ENCODE measurements at regions not wholly inside any gene's neighbourhood (a gene's known extent, or its start where the extent isn't known, plus 50 kb on each side); places are given as distances from the start of the nearest gene placed in this dataset.

GRCh38 chr1:94694226-94694915, 125.8 kb upstream of the SLC44A3 start:
- no peaks in the 10 kb centered on the region for H3K27me3 ChIP-seq (ENCODE audit: control insufficient read depth, insufficient read depth, low read length)
- no peaks in the 10 kb centered on the region for H3K9me3 ChIP-seq (ENCODE audit: control insufficient read depth, low read length)
- no peak overlapping the region for H3K9ac ChIP-seq (ENCODE audit: low read length)
- H3K4me1 ChIP-seq (ENCODE audit: control insufficient read depth, insufficient read depth, low read length) = peaks cover 15% of the 10 kb centered on the region
- H3K36me3 ChIP-seq (ENCODE audit: control insufficient read depth, insufficient read depth, low read length) = no peaks in the 10 kb centered on the region
- no peak overlapping the region for H3K4me3 ChIP-seq (ENCODE audit: low read length)

GRCh38 chr1:94693435-94693834, 126.7 kb upstream of the SLC44A3 start:
- Histone ChIP-seq H3K36me3 (ENCODE audit: control insufficient read depth, insufficient read depth, low read length) (no peaks in the 10 kb centered on the region), H3K9ac (ENCODE audit: low read length) (no peak overlapping the region), H3K9me3 (ENCODE audit: control insufficient read depth, low read length) (no peaks in the 10 kb centered on the region), H3K4me3 (ENCODE audit: low read length) (no peak overlapping the region), H3K27me3 (ENCODE audit: control insufficient read depth, insufficient read depth, low read length) (no peaks in the 10 kb centered on the region), H3K4me1 (ENCODE audit: control insufficient read depth, insufficient read depth, low read length) (peaks cover 6% of the 10 kb centered on the region)

- no peak overlapping the region for H3K9ac ChIP-seq (ENCODE audit: low read length)
- H3K4me3 ChIP-seq (ENCODE audit: low read length) = no peak overlapping the region
- H3K4me1 ChIP-seq (ENCODE audit: control insufficient read depth, insufficient read depth, low read length) = peaks cover 2% of the 10 kb centered on the region
- no peaks in the 10 kb centered on the region for H3K9me3 ChIP-seq (ENCODE audit: control insufficient read depth, low read length)
- no peaks in the 10 kb centered on the region for H3K27me3 ChIP-seq (ENCODE audit: control insufficient read depth, insufficient read depth, low read length)
- H3K36me3 ChIP-seq (ENCODE audit: control insufficient read depth, insufficient read depth, low read length) = no peaks in the 10 kb centered on the region
Observed at GRCh38 chr1:94693029-94693428, 127.1 kb upstream of the SLC44A3 start.

- Histone ChIP-seq H3K36me3 (ENCODE audit: control insufficient read depth, insufficient read depth, low read length) (no peaks in the 10 kb centered on the region), H3K4me1 (ENCODE audit: control insufficient read depth, insufficient read depth, low read length) (no peaks in the 10 kb centered on the region), H3K9me3 (ENCODE audit: control insufficient read depth, low read length) (no peaks in the 10 kb centered on the region), H3K27me3 (ENCODE audit: control insufficient read depth, insufficient read depth, low read length) (no peaks in the 10 kb centered on the region), H3K4me3 (ENCODE audit: low read length) (no peak overlapping the region), H3K9ac (ENCODE audit: low read length) (no peak overlapping the region)
Observed at GRCh38 chr1:94688646-94689045, 131.5 kb upstream of the SLC44A3 start.

- Histone ChIP-seq H3K27me3 (ENCODE audit: control insufficient read depth, insufficient read depth, low read length) (no peaks in the 10 kb centered on the region), H3K4me1 (ENCODE audit: control insufficient read depth, insufficient read depth, low read length) (no peaks in the 10 kb centered on the region), H3K9ac (ENCODE audit: low read length) (no peak overlapping the region), H3K4me3 (ENCODE audit: low read length) (no peak overlapping the region), H3K36me3 (ENCODE audit: control insufficient read depth, insufficient read depth, low read length) (no peaks in the 10 kb centered on the region), H3K9me3 (ENCODE audit: control insufficient read depth, low read length) (no peaks in the 10 kb centered on the region)
Observed at GRCh38 chr1:94686882-94687281, 133.3 kb upstream of the SLC44A3 start.

GRCh38 chr1:94684690-94685250, 135.4 kb upstream of the SLC44A3 start:
- Histone ChIP-seq H3K27me3 (ENCODE audit: control insufficient read depth, insufficient read depth, low read length) (no peaks in the 10 kb centered on the region), H3K4me3 (ENCODE audit: low read length) (no peak overlapping the region), H3K4me1 (ENCODE audit: control insufficient read depth, insufficient read depth, low read length) (no peaks in the 10 kb centered on the region), H3K9ac (ENCODE audit: low read length) (no peak overlapping the region), H3K36me3 (ENCODE audit: control insufficient read depth, insufficient read depth, low read length) (no peaks in the 10 kb centered on the region), H3K9me3 (ENCODE audit: control insufficient read depth, low read length) (no peaks in the 10 kb centered on the region)

- Histone ChIP-seq H3K4me3 (ENCODE audit: low read length) (no peak overlapping the region), H3K9ac (ENCODE audit: low read length) (no peak overlapping the region), H3K36me3 (ENCODE audit: control insufficient read depth, insufficient read depth, low read length) (no peaks in the 10 kb centered on the region), H3K9me3 (ENCODE audit: control insufficient read depth, low read length) (no peaks in the 10 kb centered on the region), H3K4me1 (ENCODE audit: control insufficient read depth, insufficient read depth, low read length) (peaks cover 6% of the 10 kb centered on the region), H3K27me3 (ENCODE audit: control insufficient read depth, insufficient read depth, low read length) (no peaks in the 10 kb centered on the region)
Observed at GRCh38 chr1:94683886-94684285, 136.3 kb upstream of the SLC44A3 start.

- Histone ChIP-seq H3K36me3 (ENCODE audit: control insufficient read depth, insufficient read depth, low read length) (no peaks in the 10 kb centered on the region), H3K9me3 (ENCODE audit: control insufficient read depth, low read length) (no peaks in the 10 kb centered on the region), H3K27me3 (ENCODE audit: control insufficient read depth, insufficient read depth, low read length) (no peaks in the 10 kb centered on the region), H3K9ac (ENCODE audit: low read length) (no peak overlapping the region), H3K4me1 (ENCODE audit: control insufficient read depth, insufficient read depth, low read length) (peaks cover 28% of the 10 kb centered on the region), H3K4me3 (ENCODE audit: low read length) (no peak overlapping the region)
Observed at GRCh38 chr1:94680039-94680377, 138.4 kb upstream of the F3 start.

GRCh38 chr1:94679332-94680038, 137.9 kb upstream of the F3 start:
- Histone ChIP-seq H3K27me3 (ENCODE audit: control insufficient read depth, insufficient read depth, low read length) (no peaks in the 10 kb centered on the region), H3K36me3 (ENCODE audit: control insufficient read depth, insufficient read depth, low read length) (no peaks in the 10 kb centered on the region), H3K9ac (ENCODE audit: low read length) (no peak overlapping the region), H3K4me1 (ENCODE audit: control insufficient read depth, insufficient read depth, low read length) (peaks cover 28% of the 10 kb centered on the region), H3K4me3 (ENCODE audit: low read length) (no peak overlapping the region), H3K9me3 (ENCODE audit: control insufficient read depth, low read length) (no peaks in the 10 kb centered on the region)

GRCh38 chr1:94678202-94678848, 136.8 kb upstream of the F3 start:
- Histone ChIP-seq H3K4me3 (ENCODE audit: low read length) (no peak overlapping the region), H3K9me3 (ENCODE audit: control insufficient read depth, low read length) (no peaks in the 10 kb centered on the region), H3K36me3 (ENCODE audit: control insufficient read depth, insufficient read depth, low read length) (no peaks in the 10 kb centered on the region), H3K4me1 (ENCODE audit: control insufficient read depth, insufficient read depth, low read length) (peaks cover 28% of the 10 kb centered on the region), H3K27me3 (ENCODE audit: control insufficient read depth, insufficient read depth, low read length) (no peaks in the 10 kb centered on the region), H3K9ac (ENCODE audit: low read length) (no peak overlapping the region)

- H3K36me3 ChIP-seq (ENCODE audit: control insufficient read depth, insufficient read depth, low read length) = no peaks in the 10 kb centered on the region
- no peak overlapping the region for H3K9ac ChIP-seq (ENCODE audit: low read length)
- H3K4me1 ChIP-seq (ENCODE audit: control insufficient read depth, insufficient read depth, low read length) = peaks cover 28% of the 10 kb centered on the region
- no peaks in the 10 kb centered on the region for H3K27me3 ChIP-seq (ENCODE audit: control insufficient read depth, insufficient read depth, low read length)
- H3K9me3 ChIP-seq (ENCODE audit: control insufficient read depth, low read length) = no peaks in the 10 kb centered on the region
- H3K4me3 ChIP-seq (ENCODE audit: low read length) = no peak overlapping the region
Observed at GRCh38 chr1:94677714-94678113, 136.2 kb upstream of the F3 start.

GRCh38 chr1:94677087-94677486, 135.5 kb upstream of the F3 start:
- Histone ChIP-seq H3K4me3 (ENCODE audit: low read length) (no peak overlapping the region), H3K4me1 (ENCODE audit: control insufficient read depth, insufficient read depth, low read length) (peaks cover 28% of the 10 kb centered on the region), H3K27me3 (ENCODE audit: control insufficient read depth, insufficient read depth, low read length) (no peaks in the 10 kb centered on the region), H3K9me3 (ENCODE audit: control insufficient read depth, low read length) (no peaks in the 10 kb centered on the region), H3K36me3 (ENCODE audit: control insufficient read depth, insufficient read depth, low read length) (no peaks in the 10 kb centered on the region), H3K9ac (ENCODE audit: low read length) (peak overlapping the region; percentile 60)

Data from mucosa of stomach (tissue), 1 donor.